ENCODE measurements at regions not wholly inside any gene's neighbourhood (a gene's known extent, or its start where the extent isn't known, plus 50 kb on each side); places are given as distances from the start of the nearest gene placed in this dataset.

DNA sequence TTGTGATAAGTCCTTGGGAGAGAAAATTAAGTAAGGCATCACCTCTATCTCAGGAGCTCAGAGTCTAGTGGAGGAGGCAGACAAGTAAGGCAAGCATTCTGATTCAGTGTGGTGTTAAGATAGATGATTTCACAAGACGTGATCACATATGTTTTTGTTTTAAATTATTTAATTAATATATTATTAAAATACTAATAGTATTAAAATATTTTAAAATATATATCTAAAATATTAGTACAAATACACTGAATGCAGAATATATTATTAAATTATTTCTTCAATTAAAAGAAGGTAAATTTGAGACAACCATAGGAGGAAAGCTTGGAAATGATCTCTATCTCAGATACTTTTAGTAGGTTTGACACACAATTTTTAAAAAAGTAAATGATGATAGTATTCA is 51.5 kb upstream of the ANO4 start:
- no peak for DNase-seq
